Osteoblast (primary cell): ENCODE measurements at regions not wholly inside any gene's neighbourhood (a gene's known extent, or its start where the extent isn't known, plus 50 kb on each side); places are given as distances from the start of the nearest gene placed in this dataset.

Experiments used
- DNase-seq: peaks from one replicate; pipeline ENCODE4 v3.0.0; 2011; ENCODE audit warnings: low spot score, mixed read lengths; ENCODE audit not compliant: insufficient read length; ENCODE audit errors: missing footprints
- H2AFZ ChIP-seq: 2 replicates; pipeline ENCODE4 v1.6.0; 2011; ENCODE audit warnings: mild to moderate bottlenecking, low read length
- H3K27ac ChIP-seq: 2 replicates; pipeline ENCODE4 v1.5.1; 2011; ENCODE audit warnings: mild to moderate bottlenecking, low read depth, low read length, moderate library complexity
- H3K27me3 ChIP-seq: 2 replicates; pipeline ENCODE4 v1.6.0; 2012; ENCODE audit warnings: mild to moderate bottlenecking, control low read depth, inconsistent platforms, low read length, moderate library complexity; ENCODE audit not compliant: insufficient read depth
- H3K36me3 ChIP-seq: 2 replicates; pipeline ENCODE4 v1.5.1; 2011; ENCODE audit warnings: mild to moderate bottlenecking, low read length, control low read depth, moderate library complexity; ENCODE audit not compliant: insufficient read depth
- H3K4me1 ChIP-seq: 2 replicates; pipeline ENCODE4 v1.5.1; 2011; ENCODE audit warnings: mild to moderate bottlenecking, low read length, control low read depth, moderate library complexity; ENCODE audit not compliant: insufficient read depth
- H3K4me2 ChIP-seq: 2 replicates; pipeline ENCODE4 v1.6.0; 2011; ENCODE audit warnings: mild to moderate bottlenecking, low read length; ENCODE audit not compliant: insufficient read depth
- H3K4me3 ChIP-seq: fragments of 200-600 bp; sonication (generic); 3 replicates; pipeline ENCODE4 v1.5.1; 2012; ENCODE audit warnings: mild to moderate bottlenecking, low read length, inconsistent platforms; ENCODE audit not compliant: insufficient read depth
- H3K79me2 ChIP-seq: 2 replicates; pipeline ENCODE4 v1.6.0; 2012; ENCODE audit warnings: mild to moderate bottlenecking, low read length, control low read depth, inconsistent platforms; ENCODE audit not compliant: insufficient read depth
- H3K9me3 ChIP-seq: 2 replicates; pipeline ENCODE4 v1.5.1; 2011; ENCODE audit warnings: low read depth, low read length, control low read depth
- H4K20me1 ChIP-seq: 2 replicates; pipeline ENCODE4 v1.6.0; 2012; ENCODE audit warnings: mild to moderate bottlenecking, low read length, control low read depth; ENCODE audit not compliant: insufficient read depth
- TF ChIP-seq, protein P1 (sequence below): IDR thresholded peaks from 2 replicates; pipeline ENCODE4 v1.5.1; 2011; ENCODE audit warnings: mild to moderate bottlenecking, low read depth, low read length, moderate library complexity; ENCODE audit errors: extremely low read depth

GRCh38 chr2:209344349-209344748 lies 79.5 kb upstream of the MAP2 start:
- no peak overlapping the region for H3K27ac ChIP-seq
- no peaks in the 10 kb centered on the region for H4K20me1 ChIP-seq
- no peaks in the 10 kb centered on the region for H3K36me3 ChIP-seq
- H3K4me3 ChIP-seq = no peak overlapping the region
- TF ChIP-seq, protein P1, sequence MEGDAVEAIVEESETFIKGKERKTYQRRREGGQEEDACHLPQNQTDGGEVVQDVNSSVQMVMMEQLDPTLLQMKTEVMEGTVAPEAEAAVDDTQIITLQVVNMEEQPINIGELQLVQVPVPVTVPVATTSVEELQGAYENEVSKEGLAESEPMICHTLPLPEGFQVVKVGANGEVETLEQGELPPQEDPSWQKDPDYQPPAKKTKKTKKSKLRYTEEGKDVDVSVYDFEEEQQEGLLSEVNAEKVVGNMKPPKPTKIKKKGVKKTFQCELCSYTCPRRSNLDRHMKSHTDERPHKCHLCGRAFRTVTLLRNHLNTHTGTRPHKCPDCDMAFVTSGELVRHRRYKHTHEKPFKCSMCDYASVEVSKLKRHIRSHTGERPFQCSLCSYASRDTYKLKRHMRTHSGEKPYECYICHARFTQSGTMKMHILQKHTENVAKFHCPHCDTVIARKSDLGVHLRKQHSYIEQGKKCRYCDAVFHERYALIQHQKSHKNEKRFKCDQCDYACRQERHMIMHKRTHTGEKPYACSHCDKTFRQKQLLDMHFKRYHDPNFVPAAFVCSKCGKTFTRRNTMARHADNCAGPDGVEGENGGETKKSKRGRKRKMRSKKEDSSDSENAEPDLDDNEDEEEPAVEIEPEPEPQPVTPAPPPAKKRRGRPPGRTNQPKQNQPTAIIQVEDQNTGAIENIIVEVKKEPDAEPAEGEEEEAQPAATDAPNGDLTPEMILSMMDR = no peak
- no peaks in the 10 kb centered on the region for H3K4me1 ChIP-seq
- no peak overlapping the region for H2AFZ ChIP-seq
- DNase-seq = no peak
- no peak overlapping the region for H3K4me2 ChIP-seq
- no peaks in the 10 kb centered on the region for H3K79me2 ChIP-seq
- H3K9me3 ChIP-seq = no peaks in the 10 kb centered on the region
- no peaks in the 10 kb centered on the region for H3K27me3 ChIP-seq

GRCh38 chr2:209348433-209348832 lies 75.4 kb upstream of the MAP2 start:
- Histone ChIP-seq H3K27ac (no peak overlapping the region), H2AFZ (no peak overlapping the region), H3K4me1 (no peaks in the 10 kb centered on the region), H3K4me3 (no peak overlapping the region), H3K27me3 (no peaks in the 10 kb centered on the region), H3K4me2 (no peak overlapping the region), H3K9me3 (no peaks in the 10 kb centered on the region), H4K20me1 (no peaks in the 10 kb centered on the region), H3K36me3 (no peaks in the 10 kb centered on the region), H3K79me2 (no peaks in the 10 kb centered on the region)
- TF ChIP-seq, protein P1 = no peak
- DNase-seq = no peak

- H3K36me3 ChIP-seq = no peaks in the 10 kb centered on the region
- no peaks in the 10 kb centered on the region for H3K27me3 ChIP-seq
- H3K9me3 ChIP-seq = no peaks in the 10 kb centered on the region
- TF ChIP-seq, protein P1 = no peak
- H2AFZ ChIP-seq = no peak overlapping the region
- DNase-seq = no peak
- no peaks in the 10 kb centered on the region for H3K4me1 ChIP-seq
- H3K4me2 ChIP-seq = no peak overlapping the region
- H3K79me2 ChIP-seq = no peaks in the 10 kb centered on the region
- H3K27ac ChIP-seq = no peak overlapping the region
- no peaks in the 10 kb centered on the region for H4K20me1 ChIP-seq
- H3K4me3 ChIP-seq = no peak overlapping the region
Measured at GRCh38 chr2:209351636-209352035, 72.2 kb upstream of the MAP2 start.

GRCh38 chr2:209358992-209359391 lies 64.9 kb upstream of the MAP2 start:
- no peaks in the 10 kb centered on the region for H3K36me3 ChIP-seq
- no peaks in the 10 kb centered on the region for H3K4me1 ChIP-seq
- no peak overlapping the region for H3K27ac ChIP-seq
- no peaks in the 10 kb centered on the region for H4K20me1 ChIP-seq
- no peak overlapping the region for H2AFZ ChIP-seq
- H3K9me3 ChIP-seq = no peaks in the 10 kb centered on the region
- no peak overlapping the region for H3K4me2 ChIP-seq
- no peaks in the 10 kb centered on the region for H3K79me2 ChIP-seq
- no peak overlapping the region for H3K4me3 ChIP-seq
- H3K27me3 ChIP-seq = no peaks in the 10 kb centered on the region
- DNase-seq = no peak
- TF ChIP-seq, protein P1 = no peak
